BJ (cell line): ENCODE measurements at regions not wholly inside any gene's neighbourhood (a gene's known extent, or its start where the extent isn't known, plus 50 kb on each side); places are given as distances from the start of the nearest gene placed in this dataset.

ENCODE experiments used
- CTCF ChIA-PET: fragments of 350-600 bp; formaldehyde crosslinking; extraction: SDS; loops from one replicate; lab custom pipeline; 2021; ENCODE audit warnings: antibody characterized with exemption, inconsistent platforms; lab: Yijun Ruan, JAX
- POLR2A ChIA-PET: fragments of 300-600 bp; sonication (Branson Sonifier 250); formaldehyde crosslinking; extraction: SDS; loops from one replicate; lab custom pipeline; 2021; ENCODE audit warnings: antibody characterized with exemption; lab: Charles Lee
- DNase-seq: peaks from one replicate; pipeline ENCODE4 v3.0.0-alpha.2; 2011; ENCODE audit warnings: low read depth
- H3K27me3 ChIP-seq: 2 replicates; pipeline ENCODE4 v1.6.0; 2011; ENCODE audit warnings: low read length; ENCODE audit not compliant: control insufficient read depth, insufficient read depth
- H3K36me3 ChIP-seq: 2 replicates; pipeline ENCODE4 v1.5.1; 2011; ENCODE audit warnings: low read length; ENCODE audit not compliant: control insufficient read depth, insufficient read depth
- H3K4me3 ChIP-seq: 2 replicates; pipeline ENCODE4 v1.5.1; 2011; ENCODE audit warnings: low read depth, mild to moderate bottlenecking, control low read depth, low read length
- TF ChIP-seq, protein P1 (sequence below): IDR thresholded peaks from 2 replicates; pipeline ENCODE4 v1.5.1; 2011; ENCODE audit warnings: low read depth, mild to moderate bottlenecking, control low read depth, inconsistent platforms, low read length, moderate library complexity; ENCODE audit not compliant: insufficient read depth

- ChIA-PET POLR2A (no interaction called here), CTCF (no interaction called here)
These were observed 567.5 kb upstream of the SLC35B3 start for GRCh38 chr6:9002833-9003232.

DNA sequence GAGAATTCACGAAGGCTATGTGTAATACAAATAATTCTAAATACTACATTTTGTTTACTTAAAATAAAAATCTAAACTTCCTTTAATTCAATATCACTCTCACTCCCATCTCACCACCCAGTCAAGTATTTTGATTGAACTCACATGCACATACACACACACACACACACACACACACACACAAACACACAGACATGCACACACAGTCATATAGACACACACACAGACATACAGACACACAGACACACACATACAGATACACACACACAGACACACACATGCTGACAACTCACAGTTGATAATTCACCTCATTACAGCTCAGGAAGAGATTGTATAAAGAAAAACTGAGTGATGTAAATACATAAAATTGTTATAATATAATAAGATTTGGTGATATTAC is 559.8 kb upstream of the SLC35B3 start:
- TF ChIP-seq, protein P1, sequence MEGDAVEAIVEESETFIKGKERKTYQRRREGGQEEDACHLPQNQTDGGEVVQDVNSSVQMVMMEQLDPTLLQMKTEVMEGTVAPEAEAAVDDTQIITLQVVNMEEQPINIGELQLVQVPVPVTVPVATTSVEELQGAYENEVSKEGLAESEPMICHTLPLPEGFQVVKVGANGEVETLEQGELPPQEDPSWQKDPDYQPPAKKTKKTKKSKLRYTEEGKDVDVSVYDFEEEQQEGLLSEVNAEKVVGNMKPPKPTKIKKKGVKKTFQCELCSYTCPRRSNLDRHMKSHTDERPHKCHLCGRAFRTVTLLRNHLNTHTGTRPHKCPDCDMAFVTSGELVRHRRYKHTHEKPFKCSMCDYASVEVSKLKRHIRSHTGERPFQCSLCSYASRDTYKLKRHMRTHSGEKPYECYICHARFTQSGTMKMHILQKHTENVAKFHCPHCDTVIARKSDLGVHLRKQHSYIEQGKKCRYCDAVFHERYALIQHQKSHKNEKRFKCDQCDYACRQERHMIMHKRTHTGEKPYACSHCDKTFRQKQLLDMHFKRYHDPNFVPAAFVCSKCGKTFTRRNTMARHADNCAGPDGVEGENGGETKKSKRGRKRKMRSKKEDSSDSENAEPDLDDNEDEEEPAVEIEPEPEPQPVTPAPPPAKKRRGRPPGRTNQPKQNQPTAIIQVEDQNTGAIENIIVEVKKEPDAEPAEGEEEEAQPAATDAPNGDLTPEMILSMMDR = no peak
- H3K4me3 ChIP-seq = no peak overlapping the region
- CTCF ChIA-PET = no interaction called here
- no peaks in the 10 kb centered on the region for H3K36me3 ChIP-seq
- POLR2A ChIA-PET = no interaction called here
- no peaks in the 10 kb centered on the region for H3K27me3 ChIP-seq
- no peak for DNase-seq

More at GRCh38 chr6:9002833-9003232, 567.5 kb upstream of the SLC35B3 start:
- no peaks in the 10 kb centered on the region for H3K36me3 ChIP-seq
- no peaks in the 10 kb centered on the region for H3K27me3 ChIP-seq
- TF ChIP-seq, protein P1 = no peak
- H3K4me3 ChIP-seq = no peak overlapping the region
- DNase-seq = no peak

DNA sequence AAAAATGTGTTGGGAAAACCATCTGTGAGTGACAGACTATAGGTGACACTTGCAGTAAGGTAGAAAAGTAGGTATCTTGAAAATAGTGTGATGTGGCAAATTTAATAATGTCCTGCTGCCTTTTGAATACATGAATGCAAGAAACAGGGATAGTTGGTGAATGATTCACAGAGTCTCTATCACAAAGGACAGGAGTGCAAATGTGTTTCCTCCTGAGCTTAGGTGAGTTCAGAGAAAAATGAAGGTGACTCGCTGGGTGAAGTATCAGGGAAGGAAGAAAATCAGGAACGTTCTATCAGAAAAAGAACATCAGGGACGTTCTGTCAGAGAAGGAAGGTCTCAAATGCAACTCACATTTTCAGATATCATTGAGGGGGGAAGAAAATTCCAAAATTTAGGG is 557.8 kb upstream of the SLC35B3 start:
- no peak overlapping the region for H3K4me3 ChIP-seq
- ChIA-PET POLR2A (no interaction called here), CTCF (no interaction called here)
- no peaks in the 10 kb centered on the region for H3K27me3 ChIP-seq
- H3K36me3 ChIP-seq = no peaks in the 10 kb centered on the region
- no peak for DNase-seq
- TF ChIP-seq, protein P1 = no peak

- H3K27me3 ChIP-seq = no peaks in the 10 kb centered on the region
- no peak overlapping the region for H3K4me3 ChIP-seq
- DNase-seq = no peak
- TF ChIP-seq, protein P1 = no peak
- no peaks in the 10 kb centered on the region for H3K36me3 ChIP-seq
- POLR2A ChIA-PET = no interaction called here
- CTCF ChIA-PET = interaction anchor here (0.5 to 1.3 kb wide), 2 partner anchors 9 to 316 kb away, joined by 3 read pairs; no protein-coding TSS in a partner anchor
These were observed 556.5 kb upstream of the SLC35B3 start for GRCh38 chr6:8991844-8992243.

- CTCF ChIA-PET = no interaction called here
- TF ChIP-seq, protein P1 = no peak
- Histone ChIP-seq H3K4me3 (no peak overlapping the region), H3K36me3 (no peaks in the 10 kb centered on the region), H3K27me3 (no peaks in the 10 kb centered on the region)
- DNase-seq = no peak
- POLR2A ChIA-PET = no interaction called here
These were observed 554.7 kb upstream of the SLC35B3 start for GRCh38 chr6:8990075-8990474.
